Astrocyte (in vitro differentiated cells and primary cell): ENCODE measurements at regions not wholly inside any gene's neighbourhood (a gene's known extent, or its start where the extent isn't known, plus 50 kb on each side); places are given as distances from the start of the nearest gene placed in this dataset.

ENCODE experiments used
- DNase-seq: peaks from one replicate; pipeline ENCODE4 v3.0.0-alpha.2; 2010; ENCODE audit warnings: low read depth
- FAIRE-seq: peaks from 2 replicates; lab custom pipeline; 2011; peaks lifted over from hg19 to GRCh38; lab: Jason Lieb, UNC
- H2AFZ ChIP-seq: 2 replicates; pipeline ENCODE4 v1.6.0; 2012; ENCODE audit warnings: low read depth, low read length, inconsistent platforms
- H3K27ac ChIP-seq: 2 replicates; pipeline ENCODE4 v1.5.1; 2011; ENCODE audit warnings: low read depth, low read length, inconsistent platforms
- H3K27me3 ChIP-seq: 2 replicates; pipeline ENCODE4 v1.6.0; 2011; ENCODE audit warnings: low read length, inconsistent platforms; ENCODE audit not compliant: insufficient read depth
- H3K36me3 ChIP-seq: 2 replicates; pipeline ENCODE4 v1.5.1; 2011; ENCODE audit warnings: low read length, inconsistent platforms; ENCODE audit not compliant: insufficient read depth
- H3K4me1 ChIP-seq: 2 replicates; pipeline ENCODE4 v1.5.1; 2011; ENCODE audit warnings: low read length, inconsistent platforms; ENCODE audit not compliant: insufficient read depth
- H3K4me2 ChIP-seq: 2 replicates; pipeline ENCODE4 v1.6.0; 2012; ENCODE audit warnings: low read length, inconsistent platforms
- H3K4me3 ChIP-seq: 2 replicates; pipeline ENCODE4 v1.5.1; 2011; ENCODE audit warnings: low read depth, mild to moderate bottlenecking, low read length, inconsistent platforms; ENCODE audit not compliant: insufficient read depth
- H3K79me2 ChIP-seq: 2 replicates; pipeline ENCODE4 v1.6.0; 2012; ENCODE audit warnings: mild to moderate bottlenecking, low read length, inconsistent platforms; ENCODE audit not compliant: insufficient read depth
- H3K9ac ChIP-seq: 2 replicates; pipeline ENCODE4 v1.6.0; 2012; ENCODE audit warnings: mild to moderate bottlenecking, low read length, inconsistent platforms
- H3K9me3 ChIP-seq: 2 replicates; pipeline ENCODE4 v1.5.1; 2012; ENCODE audit warnings: low read depth, mild to moderate bottlenecking, low read length, inconsistent platforms; ENCODE audit not compliant: insufficient read depth
- H4K20me1 ChIP-seq: 2 replicates; pipeline ENCODE4 v1.6.0; 2012; ENCODE audit warnings: low read length, inconsistent platforms; ENCODE audit not compliant: insufficient read depth
- H3K27ac Mint-ChIP-seq: one replicate; pipeline ENCODE4 v1.8.0; 2021; ENCODE audit warnings: mild to moderate bottlenecking, mixed read lengths; ENCODE audit not compliant: unreplicated experiment
- H3K27me3 Mint-ChIP-seq: one replicate; pipeline ENCODE4 v1.8.0; 2021; ENCODE audit warnings: low read depth, mixed read lengths; ENCODE audit not compliant: unreplicated experiment
- H3K36me3 Mint-ChIP-seq: one replicate; pipeline ENCODE4 v1.8.0; 2021; ENCODE audit warnings: low read depth, mixed read lengths; ENCODE audit not compliant: unreplicated experiment
- H3K4me1 Mint-ChIP-seq: one replicate; pipeline ENCODE4 v1.8.0; 2021; ENCODE audit warnings: low read depth, mixed read lengths; ENCODE audit not compliant: unreplicated experiment
- H3K4me3 Mint-ChIP-seq: one replicate; pipeline ENCODE4 v1.8.0; 2021; ENCODE audit warnings: mild to moderate bottlenecking, moderate library complexity, mixed read lengths; ENCODE audit not compliant: unreplicated experiment
- H3K9me3 Mint-ChIP-seq: one replicate; pipeline ENCODE4 v1.8.0; 2021; ENCODE audit warnings: mild to moderate bottlenecking, mixed read lengths; ENCODE audit not compliant: unreplicated experiment
- EZH2 ChIP-seq: IDR thresholded peaks from 2 replicates; pipeline ENCODE4 v1.6.1; 2012; ENCODE audit warnings: mild to moderate bottlenecking, low read length, inconsistent platforms; ENCODE audit not compliant: insufficient read depth
- TF ChIP-seq, protein P1 (sequence below): IDR thresholded peaks from 2 replicates; pipeline ENCODE4 v1.5.1; 2011; ENCODE audit warnings: low read depth, mild to moderate bottlenecking, inconsistent platforms, low read length, moderate library complexity; ENCODE audit not compliant: insufficient read depth

DNA sequence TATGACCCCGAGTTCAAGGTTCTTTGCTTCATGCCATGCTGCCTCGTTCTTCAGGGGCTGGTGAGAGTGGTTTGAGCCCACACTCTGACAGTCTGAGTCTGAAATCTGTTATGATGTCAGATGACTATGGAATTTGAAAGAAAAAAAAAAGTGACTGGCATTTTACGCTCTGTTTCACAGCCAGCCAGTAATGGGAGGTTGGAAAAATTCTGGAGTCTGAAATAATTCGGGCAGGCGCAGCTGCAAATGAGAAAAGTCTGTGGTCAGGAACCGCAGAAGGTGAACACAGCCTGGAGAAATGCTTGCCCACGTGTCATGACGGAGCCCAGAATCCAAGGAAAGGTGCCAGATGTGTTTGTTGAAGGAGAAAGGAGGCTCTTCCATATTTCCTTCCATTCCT lies 269.8 kb upstream of the PWP1 start:
- DNase-seq (peak; percentile 93), FAIRE-seq (peak; percentile 52)
- H3K27me3 ChIP-seq, result no peaks in the 10 kb centered on the region
- peaks cover 9% of the 10 kb centered on the region for H3K9me3 Mint-ChIP-seq
- peak overlapping the region; percentile 34 for H3K4me2 ChIP-seq
- H3K4me3 Mint-ChIP-seq, result no peak overlapping the region
- peak overlapping the region; percentile 79 for H3K27ac ChIP-seq
- no peaks in the 10 kb centered on the region for H3K36me3 ChIP-seq
- peaks cover 29% of the 10 kb centered on the region for H3K4me1 ChIP-seq
- peak overlapping the region; percentile 62 for H3K9ac ChIP-seq
- TF ChIP-seq, protein P1, sequence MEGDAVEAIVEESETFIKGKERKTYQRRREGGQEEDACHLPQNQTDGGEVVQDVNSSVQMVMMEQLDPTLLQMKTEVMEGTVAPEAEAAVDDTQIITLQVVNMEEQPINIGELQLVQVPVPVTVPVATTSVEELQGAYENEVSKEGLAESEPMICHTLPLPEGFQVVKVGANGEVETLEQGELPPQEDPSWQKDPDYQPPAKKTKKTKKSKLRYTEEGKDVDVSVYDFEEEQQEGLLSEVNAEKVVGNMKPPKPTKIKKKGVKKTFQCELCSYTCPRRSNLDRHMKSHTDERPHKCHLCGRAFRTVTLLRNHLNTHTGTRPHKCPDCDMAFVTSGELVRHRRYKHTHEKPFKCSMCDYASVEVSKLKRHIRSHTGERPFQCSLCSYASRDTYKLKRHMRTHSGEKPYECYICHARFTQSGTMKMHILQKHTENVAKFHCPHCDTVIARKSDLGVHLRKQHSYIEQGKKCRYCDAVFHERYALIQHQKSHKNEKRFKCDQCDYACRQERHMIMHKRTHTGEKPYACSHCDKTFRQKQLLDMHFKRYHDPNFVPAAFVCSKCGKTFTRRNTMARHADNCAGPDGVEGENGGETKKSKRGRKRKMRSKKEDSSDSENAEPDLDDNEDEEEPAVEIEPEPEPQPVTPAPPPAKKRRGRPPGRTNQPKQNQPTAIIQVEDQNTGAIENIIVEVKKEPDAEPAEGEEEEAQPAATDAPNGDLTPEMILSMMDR, result no peak
- TF ChIP-seq EZH2, result no peak
- H3K9me3 ChIP-seq, result no peaks in the 10 kb centered on the region
- no peak overlapping the region for H3K4me3 ChIP-seq
- no peak overlapping the region for H2AFZ ChIP-seq
- peak overlapping the region; percentile 77 for H3K27ac Mint-ChIP-seq
- H4K20me1 ChIP-seq, result no peaks in the 10 kb centered on the region
- peaks cover 24% of the 10 kb centered on the region for H3K4me1 Mint-ChIP-seq
- no peaks in the 10 kb centered on the region for H3K27me3 Mint-ChIP-seq
- H3K79me2 ChIP-seq, result no peaks in the 10 kb centered on the region
- peaks cover 3% of the 10 kb centered on the region for H3K36me3 Mint-ChIP-seq

DNA sequence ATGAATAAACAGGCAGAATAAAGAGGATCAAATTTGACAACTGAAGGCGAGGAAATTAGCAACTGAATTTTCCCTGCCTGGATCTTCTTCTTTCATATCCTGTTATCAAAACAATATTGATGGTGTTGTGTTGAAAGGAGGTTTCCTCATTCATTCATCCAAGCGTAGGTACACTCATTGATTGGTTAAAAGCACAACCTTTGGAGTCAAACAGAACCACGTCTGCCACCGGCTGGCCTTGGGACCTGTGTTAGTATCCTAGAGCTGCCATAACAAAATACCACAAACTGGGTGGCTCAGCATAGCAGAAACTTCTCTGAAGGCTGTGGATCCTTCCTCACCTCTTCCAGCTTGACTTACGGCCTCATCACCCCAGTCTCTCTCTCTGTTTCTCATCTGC lies 268.6 kb upstream of the PWP1 start:
- H3K4me1 ChIP-seq, result peaks cover 21% of the 10 kb centered on the region
- H3K4me3 ChIP-seq, result no peak overlapping the region
- no peak overlapping the region for H3K27ac ChIP-seq
- no peak for FAIRE-seq
- no peaks in the 10 kb centered on the region for H3K79me2 ChIP-seq
- H3K36me3 ChIP-seq, result no peaks in the 10 kb centered on the region
- H3K9ac ChIP-seq, result no peak overlapping the region
- no peak overlapping the region for H3K4me2 ChIP-seq
- no peak for DNase-seq
- no peak overlapping the region for H3K4me3 Mint-ChIP-seq
- TF ChIP-seq, protein P1, result no peak
- TF ChIP-seq EZH2, result no peak
- no peak overlapping the region for H3K27ac Mint-ChIP-seq
- peaks cover 18% of the 10 kb centered on the region for H3K4me1 Mint-ChIP-seq
- no peaks in the 10 kb centered on the region for H3K27me3 ChIP-seq
- peaks cover 3% of the 10 kb centered on the region for H3K36me3 Mint-ChIP-seq
- H2AFZ ChIP-seq, result no peak overlapping the region
- H3K9me3 Mint-ChIP-seq, result peaks cover 9% of the 10 kb centered on the region
- H3K9me3 ChIP-seq, result no peaks in the 10 kb centered on the region
- no peaks in the 10 kb centered on the region for H3K27me3 Mint-ChIP-seq
- H4K20me1 ChIP-seq, result no peaks in the 10 kb centered on the region

DNA sequence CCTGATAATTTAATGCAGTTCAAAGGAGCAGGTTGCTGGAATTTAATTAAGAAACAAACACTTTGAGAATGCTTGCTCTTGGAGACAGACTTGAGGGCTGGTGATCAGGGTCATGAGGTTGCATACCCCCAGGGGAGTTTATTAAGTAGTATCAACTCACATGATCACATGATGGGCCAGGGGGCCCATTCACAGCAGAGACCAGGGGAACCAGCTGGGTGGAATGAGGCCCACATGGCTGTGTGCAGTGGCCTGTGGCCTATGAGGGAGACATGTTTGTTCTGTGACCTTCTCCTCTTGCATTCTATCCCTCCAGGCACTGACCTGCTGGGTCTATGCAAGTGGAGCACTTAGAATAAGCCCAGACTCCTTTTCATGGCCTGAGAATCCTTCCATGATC lies 266.6 kb upstream of the PWP1 start:
- peaks cover 15% of the 10 kb centered on the region for H3K4me1 ChIP-seq
- DNase-seq, result no peak
- FAIRE-seq, result no peak
- H3K36me3 Mint-ChIP-seq, result peaks cover 3% of the 10 kb centered on the region
- no peaks in the 10 kb centered on the region for H3K27me3 ChIP-seq
- H3K4me2 ChIP-seq, result no peak overlapping the region
- peaks cover 14% of the 10 kb centered on the region for H3K4me1 Mint-ChIP-seq
- H3K9ac ChIP-seq, result no peak overlapping the region
- H3K4me3 ChIP-seq, result no peak overlapping the region
- H3K9me3 ChIP-seq, result no peaks in the 10 kb centered on the region
- no peak overlapping the region for H2AFZ ChIP-seq
- H3K9me3 Mint-ChIP-seq, result peaks cover 9% of the 10 kb centered on the region
- H3K27me3 Mint-ChIP-seq, result no peaks in the 10 kb centered on the region
- no peak overlapping the region for H3K4me3 Mint-ChIP-seq
- H3K79me2 ChIP-seq, result no peaks in the 10 kb centered on the region
- H3K36me3 ChIP-seq, result no peaks in the 10 kb centered on the region
- H4K20me1 ChIP-seq, result no peaks in the 10 kb centered on the region
- no peak overlapping the region for H3K27ac ChIP-seq
- no peak overlapping the region for H3K27ac Mint-ChIP-seq
- TF ChIP-seq EZH2, result no peak
- TF ChIP-seq, protein P1, result no peak
